Ovary (tissue), 7 donors: ENCODE measurements at regions not wholly inside any gene's neighbourhood (a gene's known extent, or its start where the extent isn't known, plus 50 kb on each side); places are given as distances from the start of the nearest gene placed in this dataset.

Experiments
- DNase-seq, 5 donors: peaks; one replicate each; pipeline ENCODE4 v3.0.0-alpha.2; 2019 to 2020
- H3K27ac ChIP-seq, 2 donors: fragments of 200-600 bp; one replicate each; pipeline versions ENCODE4 v1.5.1 to v1.8.0; 2019 to 2022
- H3K27me3 ChIP-seq: fragments of 200-600 bp; one replicate; pipeline ENCODE4 v1.8.0; 2022
- H3K36me3 ChIP-seq: fragments of 200-600 bp; sonication (generic); one replicate; pipeline ENCODE4 v1.5.1; 2019
- H3K4me1 ChIP-seq: one replicate; pipeline ENCODE4 v1.8.1; 2013; ENCODE audit warnings: mild to moderate bottlenecking, moderate library complexity; ENCODE audit not compliant: insufficient read depth
- H3K4me3 ChIP-seq: fragments of 200-600 bp; sonication (generic); one replicate; pipeline ENCODE4 v1.5.1; 2017
- H3K9me3 ChIP-seq, 2 donors: fragments of 200-600 bp in 1 of 2; sonication (generic) in 1 of 2; one replicate each; pipeline versions ENCODE4 v1.5.1 to v1.8.1; 2013 to 2019; ENCODE audit warnings: mild to moderate bottlenecking in 1 of 2, moderate library complexity in 1 of 2
- EP300 ChIP-seq: sonication (generic); formaldehyde crosslinking; IDR thresholded peaks from one replicate; pipeline ENCODE4 v1.6.1; 2017; ENCODE audit warnings: antibody characterized with exemption
- POLR2A ChIP-seq: fragments of 450-650 bp; IDR thresholded peaks from one replicate; pipeline ENCODE4 v1.6.1; 2017; ENCODE audit warnings: antibody characterized with exemption, mild to moderate bottlenecking, moderate library complexity
- WGBS, 3 donors: extraction: QIAGEN DNeasy Blood & Tissue Kit in 1 of 3; methylation state at CpG; one replicate each; pipeline versions ENCODE4 v1.1.5 to v1.1.7; 2013 to 2017; 5-methylcytosine and 5-hydroxymethylcytosine counted together
- intact Hi-C, 4 donors: fragments of 100-400 bp; cut with DNase I; formaldehyde crosslinking; loops; one replicate each; pipeline versions ENCODE4 v1.11.0 to v1.15.1; 2022 to 2023
- TF ChIP-seq, protein P1 (sequence below), 3 donors: fragments of 450-650 bp in 2 of 3; fragments of 200-600 bp in 1 of 3; IDR thresholded peaks; one replicate each; pipeline versions ENCODE4 v1.5.1 to v1.8.0; 2016 to 2022; ENCODE audit warnings: antibody characterized with exemption in 3 of 3, mild to moderate bottlenecking in 1 of 3
- donor health status: DM: no; HTN: no; CAD: no; lungs with moderate emphysema.
- donor health status: DM: no; HTN: no; CAD: no.
- donor health status: Bipolar disorder and iron deficiency.
- donor health status: DM: no; HTN: no; CAD: no.
- donor health status: DM: yes; HTN: yes; CAD: no.

DNA sequence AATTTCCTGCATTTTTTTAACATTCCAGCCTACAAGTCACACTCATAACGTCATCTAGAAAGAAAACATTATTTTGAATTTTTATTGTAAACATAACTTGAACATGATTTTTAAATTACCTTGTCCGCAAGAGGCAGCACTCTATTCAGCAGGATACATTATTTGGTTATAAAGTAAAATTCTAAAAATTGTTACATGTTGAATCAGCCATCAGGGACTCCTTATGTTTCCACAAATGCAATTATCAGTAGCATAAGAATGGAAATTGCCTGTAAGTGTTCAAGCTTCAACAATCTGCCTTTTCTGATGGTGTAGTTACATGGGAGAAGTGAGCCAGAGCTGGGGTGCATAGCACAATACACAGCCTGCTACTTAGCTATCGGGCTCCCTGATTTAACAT, 97.5 kb downstream of the ZNF365 start:
- TF ChIP-seq POLR2A = no peak
- TF ChIP-seq, protein P1, sequence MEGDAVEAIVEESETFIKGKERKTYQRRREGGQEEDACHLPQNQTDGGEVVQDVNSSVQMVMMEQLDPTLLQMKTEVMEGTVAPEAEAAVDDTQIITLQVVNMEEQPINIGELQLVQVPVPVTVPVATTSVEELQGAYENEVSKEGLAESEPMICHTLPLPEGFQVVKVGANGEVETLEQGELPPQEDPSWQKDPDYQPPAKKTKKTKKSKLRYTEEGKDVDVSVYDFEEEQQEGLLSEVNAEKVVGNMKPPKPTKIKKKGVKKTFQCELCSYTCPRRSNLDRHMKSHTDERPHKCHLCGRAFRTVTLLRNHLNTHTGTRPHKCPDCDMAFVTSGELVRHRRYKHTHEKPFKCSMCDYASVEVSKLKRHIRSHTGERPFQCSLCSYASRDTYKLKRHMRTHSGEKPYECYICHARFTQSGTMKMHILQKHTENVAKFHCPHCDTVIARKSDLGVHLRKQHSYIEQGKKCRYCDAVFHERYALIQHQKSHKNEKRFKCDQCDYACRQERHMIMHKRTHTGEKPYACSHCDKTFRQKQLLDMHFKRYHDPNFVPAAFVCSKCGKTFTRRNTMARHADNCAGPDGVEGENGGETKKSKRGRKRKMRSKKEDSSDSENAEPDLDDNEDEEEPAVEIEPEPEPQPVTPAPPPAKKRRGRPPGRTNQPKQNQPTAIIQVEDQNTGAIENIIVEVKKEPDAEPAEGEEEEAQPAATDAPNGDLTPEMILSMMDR (IDR thresholded peaks at IDR 0.05) = no peak
- no peak for DNase-seq
- intact Hi-C loops = no loop called here
- Histone ChIP-seq H3K4me1 (no peaks in the 10 kb centered on the region), H3K27me3 (no peaks in the 10 kb centered on the region), H3K36me3 (no peaks in the 10 kb centered on the region), H3K4me3 (no peak overlapping the region), H3K9me3 (no peaks in the 10 kb centered on the region), H3K27ac (no peak overlapping the region)
- 65 to 73% (median 73%) methylated on average over 3 of the region's 3 CpGs for WGBS, 3 donors

DNA sequence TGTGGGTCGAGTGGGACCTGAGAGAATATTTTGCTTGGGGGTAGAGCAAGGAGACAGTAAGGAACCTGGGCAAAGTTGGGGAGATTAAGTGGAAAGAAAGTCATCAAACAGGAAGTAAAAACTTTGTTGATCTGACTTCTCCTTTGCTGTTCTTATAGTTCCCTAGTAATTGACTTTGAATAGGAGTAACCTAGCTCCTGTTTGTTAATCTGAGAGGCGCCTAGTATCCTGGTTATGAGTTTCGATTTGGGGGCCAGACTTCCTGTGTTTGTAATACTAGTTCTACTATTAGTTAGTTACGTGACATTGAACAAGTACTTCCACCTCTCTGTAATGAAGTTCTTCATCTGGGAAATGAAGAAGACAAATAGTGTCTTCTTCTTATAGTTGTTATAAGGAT, 99.1 kb downstream of the ZNF365 start:
- no peak overlapping the region for H3K27ac ChIP-seq
- H3K27me3 ChIP-seq = no peaks in the 10 kb centered on the region
- no peak for DNase-seq
- TF ChIP-seq EP300 = no peak
- TF ChIP-seq, protein P1 (IDR thresholded peaks at IDR 0.05) = no peak
- TF ChIP-seq POLR2A = no peak
- no peak overlapping the region for H3K4me3 ChIP-seq
- H3K36me3 ChIP-seq = no peaks in the 10 kb centered on the region
- WGBS, 3 donors = 78 to 86% (median 85%) methylated on average over 4 of the region's 4 CpGs
- H3K4me1 ChIP-seq = no peaks in the 10 kb centered on the region
- H3K9me3 ChIP-seq = no peaks in the 10 kb centered on the region
- intact Hi-C loops = no loop called here

- intact Hi-C loops = no loop called here
- H3K4me1 ChIP-seq = no peaks in the 10 kb centered on the region
- WGBS, 3 donors = 47 to 63% (median 52%) methylated on average over 6 of the region's 6 CpGs
- no peaks in the 10 kb centered on the region for H3K27me3 ChIP-seq
- no peak overlapping the region for H3K4me3 ChIP-seq
- no peak for DNase-seq
- H3K27ac ChIP-seq = no peak overlapping the region
- no peaks in the 10 kb centered on the region for H3K9me3 ChIP-seq
- no peak for TF ChIP-seq EP300
- TF ChIP-seq, protein P1 (IDR thresholded peaks at IDR 0.05) = no peak
- TF ChIP-seq POLR2A = no peak
- H3K36me3 ChIP-seq = no peaks in the 10 kb centered on the region
Measured at GRCh38 chr10:62475551-62475950, 101.4 kb downstream of the ZNF365 start.

DNA sequence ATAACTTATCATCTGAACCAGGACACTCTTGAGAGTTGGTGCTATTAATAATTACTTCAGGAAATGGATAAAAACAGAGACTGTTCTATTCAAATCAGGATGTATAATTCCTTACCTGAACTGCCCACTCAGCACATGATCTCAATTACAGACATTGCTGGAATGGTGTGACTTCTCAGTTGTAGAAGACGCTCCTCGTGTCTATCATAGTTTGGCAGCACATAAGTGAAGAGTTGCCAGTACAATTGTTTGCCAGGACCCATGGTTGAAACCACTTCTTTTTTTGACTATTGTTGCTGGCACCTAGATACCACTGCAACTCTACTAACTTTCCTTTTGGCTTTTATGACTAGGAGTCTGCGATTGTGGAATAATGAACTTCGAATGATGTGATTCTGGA, 105.4 kb downstream of the ZNF365 start:
- intact Hi-C loops = no loop called here
- Histone ChIP-seq H3K27me3 (no peaks in the 10 kb centered on the region), H3K9me3 (no peaks in the 10 kb centered on the region), H3K4me3 (no peak overlapping the region), H3K4me1 (no peaks in the 10 kb centered on the region), H3K36me3 (no peaks in the 10 kb centered on the region), H3K27ac (no peak overlapping the region)
- no peak for DNase-seq
- no peak for TF ChIP-seq EP300
- 89 to 92% (median 90%) methylated on average over 4 of the region's 4 CpGs for WGBS, 3 donors

DNA sequence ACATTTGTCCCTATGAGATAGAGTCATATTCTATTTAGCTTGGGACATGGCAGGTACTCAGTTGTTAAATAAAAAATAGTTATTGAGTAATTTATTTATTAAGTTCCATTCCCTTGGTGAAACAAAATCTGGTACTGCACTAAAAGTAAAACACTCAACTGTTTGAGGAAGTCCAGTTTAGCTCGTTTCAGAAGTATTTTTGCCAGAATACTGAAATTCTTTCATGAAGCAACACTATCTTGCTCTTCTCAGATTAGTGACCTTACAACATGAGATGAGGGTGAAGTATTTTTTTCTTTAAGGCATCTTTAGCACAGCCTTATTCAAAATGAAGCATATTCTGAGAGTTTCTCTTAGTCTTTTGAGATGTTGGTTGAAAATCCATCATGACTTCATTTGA, 106.0 kb downstream of the ZNF365 start:
- no peaks in the 10 kb centered on the region for H3K36me3 ChIP-seq
- H3K27me3 ChIP-seq = no peaks in the 10 kb centered on the region
- intact Hi-C loops = no loop called here
- no peaks in the 10 kb centered on the region for H3K9me3 ChIP-seq
- TF ChIP-seq POLR2A (no peak), EP300 (no peak)
- TF ChIP-seq, protein P1 (IDR thresholded peaks at IDR 0.05) = no peak
- H3K4me3 ChIP-seq = no peak overlapping the region
- no peaks in the 10 kb centered on the region for H3K4me1 ChIP-seq
- no peak for DNase-seq
- no peak overlapping the region for H3K27ac ChIP-seq
- WGBS, 3 donors = 2 to 13% (median 12%) methylated on average over 1 of the region's 1 CpG
